Dendritic cell treated with granulocyte-macrophage colony-stimulating factor and Interleukin-4, amounts not matched to agents 40 ng/mL and 50 ng/mL, for 4 days (primary cell): ENCODE measurements at regions not wholly inside any gene's neighbourhood (a gene's known extent, or its start where the extent isn't known, plus 50 kb on each side); places are given as distances from the start of the nearest gene placed in this dataset.

Source experiments
- H3K27ac Mint-ChIP-seq: one replicate; pipeline ENCODE4 v1.8.0; 2022; ENCODE audit warnings: mild to moderate bottlenecking, mixed read lengths
- H3K27me3 Mint-ChIP-seq: one replicate; pipeline ENCODE4 v1.8.0; 2022; ENCODE audit warnings: mild to moderate bottlenecking, mixed read lengths
- H3K36me3 Mint-ChIP-seq: one replicate; pipeline ENCODE4 v1.8.0; 2022; ENCODE audit warnings: low read depth, mixed read lengths
- H3K4me1 Mint-ChIP-seq: one replicate; pipeline ENCODE4 v1.8.0; 2022; ENCODE audit warnings: low read depth, mixed read lengths
- H3K4me3 Mint-ChIP-seq: one replicate; pipeline ENCODE4 v1.8.0; 2022; ENCODE audit warnings: mild to moderate bottlenecking, moderate library complexity, mixed read lengths
- H3K9me3 Mint-ChIP-seq: one replicate; pipeline ENCODE4 v1.8.0; 2022; ENCODE audit warnings: mixed read lengths
- intact Hi-C: fragments of 100-400 bp; cut with micrococcal nuclease; formaldehyde crosslinking; loops from one replicate; pipeline ENCODE4 v1.15.0; 2022

DNA sequence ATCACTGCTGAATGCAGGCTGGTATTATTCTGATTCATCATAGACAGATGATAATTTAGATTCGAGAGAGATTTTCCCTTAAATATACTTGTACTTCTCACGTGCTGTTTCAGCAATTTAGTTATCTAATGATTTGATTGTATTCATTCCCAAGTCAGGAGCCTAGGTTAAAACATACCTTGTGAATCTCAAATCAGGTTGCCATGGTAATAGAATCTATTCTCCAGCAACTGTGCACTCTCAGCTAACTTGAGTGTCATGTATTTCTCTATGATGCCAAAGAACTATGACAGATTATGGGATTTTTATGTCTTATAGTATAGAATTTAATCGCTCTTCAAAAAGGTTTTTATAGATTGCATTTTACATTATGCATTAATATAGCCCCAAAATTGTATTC is 315.3 kb downstream of the GABRG2 start:
- H3K4me1 Mint-ChIP-seq, result no peaks in the 10 kb centered on the region
- H3K9me3 Mint-ChIP-seq, result peaks cover 11% of the 10 kb centered on the region
- intact Hi-C loops, result no loop called here
- no peak overlapping the region for H3K27ac Mint-ChIP-seq
- H3K27me3 Mint-ChIP-seq, result no peaks in the 10 kb centered on the region
- no peaks in the 10 kb centered on the region for H3K36me3 Mint-ChIP-seq
- no peak overlapping the region for H3K4me3 Mint-ChIP-seq

DNA sequence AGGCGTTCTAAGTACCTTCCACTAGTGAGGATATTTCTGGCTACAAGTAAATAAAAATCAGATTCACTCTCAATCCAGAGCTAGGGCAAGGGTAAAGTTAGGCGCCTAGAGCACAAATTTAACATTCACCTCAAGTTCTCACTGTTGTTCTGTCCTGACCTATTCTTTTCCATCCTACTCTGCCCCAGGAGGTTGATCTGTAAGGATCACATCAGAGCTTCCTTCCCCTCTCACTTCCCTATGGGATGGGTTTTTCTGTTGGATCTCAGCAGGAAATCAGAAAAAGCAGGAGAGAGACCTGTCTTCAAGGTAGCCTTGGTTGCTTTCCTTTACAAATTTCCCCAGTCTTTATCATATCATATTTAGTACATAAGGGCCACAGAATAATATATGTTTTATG is 316.7 kb downstream of the GABRG2 start:
- Mint-ChIP-seq H3K27ac (no peak overlapping the region), H3K4me3 (no peak overlapping the region), H3K36me3 (no peaks in the 10 kb centered on the region), H3K4me1 (no peaks in the 10 kb centered on the region), H3K27me3 (no peaks in the 10 kb centered on the region), H3K9me3 (peaks cover 13% of the 10 kb centered on the region)
- intact Hi-C loops, result no loop called here

- no peaks in the 10 kb centered on the region for H3K27me3 Mint-ChIP-seq
- no peaks in the 10 kb centered on the region for H3K4me1 Mint-ChIP-seq
Measured at GRCh38 chr5:162391833-162392232, 324.3 kb downstream of the GABRG2 start.

DNA sequence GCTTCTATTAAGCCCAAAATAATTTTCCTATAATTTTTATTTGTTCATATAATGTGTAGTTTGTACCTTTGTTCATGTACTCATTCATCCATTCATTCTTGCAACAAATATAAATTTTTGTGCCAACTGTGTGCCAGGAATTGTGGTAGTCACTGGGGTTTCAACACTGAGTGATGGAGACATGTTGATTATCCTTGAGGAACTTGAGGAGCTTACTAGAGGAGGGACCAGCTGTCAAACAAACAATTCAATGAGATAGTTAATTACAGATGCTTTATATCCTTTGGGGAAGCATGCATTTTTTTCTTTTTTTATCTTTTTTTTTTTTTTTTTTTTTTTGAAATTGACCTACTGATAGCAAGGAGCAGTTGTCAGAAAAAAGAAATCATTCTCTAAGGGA is 324.8 kb downstream of the GABRG2 start:
- intact Hi-C loops, result no loop called here
- Mint-ChIP-seq H3K27ac (no peak overlapping the region), H3K27me3 (no peaks in the 10 kb centered on the region), H3K36me3 (no peaks in the 10 kb centered on the region), H3K4me1 (no peaks in the 10 kb centered on the region), H3K9me3 (peaks cover 35% of the 10 kb centered on the region), H3K4me3 (no peak overlapping the region)

More at GRCh38 chr5:162391833-162392232, 324.3 kb downstream of the GABRG2 start:
- Mint-ChIP-seq H3K36me3 (no peaks in the 10 kb centered on the region), H3K27ac (no peak overlapping the region), H3K4me3 (no peak overlapping the region), H3K9me3 (peaks cover 39% of the 10 kb centered on the region)
- intact Hi-C loops, result no loop called here

GRCh38 chr5:162393534-162393933 is 326.0 kb downstream of the GABRG2 start:
- Mint-ChIP-seq H3K27me3 (no peaks in the 10 kb centered on the region), H3K9me3 (peaks cover 35% of the 10 kb centered on the region)

GRCh38 chr5:162407614-162408013 is 340.0 kb downstream of the GABRG2 start:
- Mint-ChIP-seq H3K4me1 (no peaks in the 10 kb centered on the region), H3K9me3 (peaks cover 8% of the 10 kb centered on the region), H3K27me3 (no peaks in the 10 kb centered on the region), H3K36me3 (no peaks in the 10 kb centered on the region), H3K4me3 (no peak overlapping the region), H3K27ac (no peak overlapping the region)
- intact Hi-C loops, result no loop called here

More at GRCh38 chr5:162393534-162393933, 326.0 kb downstream of the GABRG2 start:
- H3K4me3 Mint-ChIP-seq, result no peak overlapping the region
- H3K4me1 Mint-ChIP-seq, result no peaks in the 10 kb centered on the region
- intact Hi-C loops, result no loop called here
- no peak overlapping the region for H3K27ac Mint-ChIP-seq
- no peaks in the 10 kb centered on the region for H3K36me3 Mint-ChIP-seq

GRCh38 chr5:162410365-162410764 is 342.8 kb downstream of the GABRG2 start:
- Mint-ChIP-seq H3K4me3 (no peak overlapping the region), H3K4me1 (no peaks in the 10 kb centered on the region), H3K36me3 (no peaks in the 10 kb centered on the region), H3K27me3 (no peaks in the 10 kb centered on the region), H3K9me3 (peaks cover 8% of the 10 kb centered on the region), H3K27ac (no peak overlapping the region)
- intact Hi-C loops, result no loop called here

DNA sequence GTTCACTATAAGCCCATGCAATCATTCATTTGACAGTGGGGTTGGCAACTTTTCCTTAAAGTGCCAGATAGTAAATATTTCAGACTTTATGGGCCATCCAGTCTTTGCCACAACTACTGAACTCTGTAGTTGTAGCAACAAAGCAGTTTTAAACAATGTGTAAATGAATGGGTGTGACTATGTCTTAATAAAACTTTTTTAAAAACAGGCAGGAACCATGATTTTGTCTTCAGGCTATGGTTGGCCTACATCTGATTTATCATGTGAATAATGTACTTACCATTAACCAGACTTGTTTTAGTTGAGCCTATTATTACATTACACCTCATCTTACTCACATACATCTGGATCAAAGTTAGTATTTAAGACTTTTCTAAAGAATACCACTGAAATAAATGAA is 361.6 kb downstream of the GABRG2 start:
- H3K27ac Mint-ChIP-seq, result no peak overlapping the region
- intact Hi-C loops, result no loop called here
- H3K36me3 Mint-ChIP-seq, result no peaks in the 10 kb centered on the region
- H3K4me3 Mint-ChIP-seq, result no peak overlapping the region
- H3K4me1 Mint-ChIP-seq, result no peaks in the 10 kb centered on the region
- H3K9me3 Mint-ChIP-seq, result no peaks in the 10 kb centered on the region
- H3K27me3 Mint-ChIP-seq, result no peaks in the 10 kb centered on the region

DNA sequence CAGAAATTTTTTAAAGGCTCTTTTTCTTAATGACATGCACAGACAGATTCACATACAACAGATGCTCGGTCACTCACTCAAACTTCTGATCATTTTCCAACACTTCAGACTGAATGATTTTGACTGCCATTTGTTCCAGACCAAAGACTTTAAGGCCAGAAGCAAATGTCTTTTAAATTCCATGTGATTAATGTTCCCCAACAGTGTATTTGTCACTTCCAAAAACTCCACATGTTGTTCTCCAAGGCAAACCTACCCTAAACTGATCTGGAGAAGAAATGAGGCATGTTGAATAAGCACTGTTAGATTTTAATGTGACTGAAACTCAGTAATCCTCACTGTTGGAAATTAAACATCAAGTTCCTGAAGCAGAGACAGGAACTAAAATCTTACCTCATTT is 366.7 kb downstream of the GABRG2 start:
- Mint-ChIP-seq H3K36me3 (no peaks in the 10 kb centered on the region), H3K4me3 (no peak overlapping the region), H3K27ac (no peak overlapping the region), H3K4me1 (no peaks in the 10 kb centered on the region), H3K9me3 (peaks cover 20% of the 10 kb centered on the region), H3K27me3 (no peaks in the 10 kb centered on the region)
- intact Hi-C loops, result no loop called here

- Mint-ChIP-seq H3K27me3 (no peaks in the 10 kb centered on the region), H3K4me1 (no peaks in the 10 kb centered on the region), H3K9me3 (peaks cover 26% of the 10 kb centered on the region), H3K27ac (no peak overlapping the region), H3K4me3 (no peak overlapping the region), H3K36me3 (no peaks in the 10 kb centered on the region)
- intact Hi-C loops, result no loop called here
Measured at GRCh38 chr5:162436055-162436454, 368.5 kb downstream of the GABRG2 start.

DNA sequence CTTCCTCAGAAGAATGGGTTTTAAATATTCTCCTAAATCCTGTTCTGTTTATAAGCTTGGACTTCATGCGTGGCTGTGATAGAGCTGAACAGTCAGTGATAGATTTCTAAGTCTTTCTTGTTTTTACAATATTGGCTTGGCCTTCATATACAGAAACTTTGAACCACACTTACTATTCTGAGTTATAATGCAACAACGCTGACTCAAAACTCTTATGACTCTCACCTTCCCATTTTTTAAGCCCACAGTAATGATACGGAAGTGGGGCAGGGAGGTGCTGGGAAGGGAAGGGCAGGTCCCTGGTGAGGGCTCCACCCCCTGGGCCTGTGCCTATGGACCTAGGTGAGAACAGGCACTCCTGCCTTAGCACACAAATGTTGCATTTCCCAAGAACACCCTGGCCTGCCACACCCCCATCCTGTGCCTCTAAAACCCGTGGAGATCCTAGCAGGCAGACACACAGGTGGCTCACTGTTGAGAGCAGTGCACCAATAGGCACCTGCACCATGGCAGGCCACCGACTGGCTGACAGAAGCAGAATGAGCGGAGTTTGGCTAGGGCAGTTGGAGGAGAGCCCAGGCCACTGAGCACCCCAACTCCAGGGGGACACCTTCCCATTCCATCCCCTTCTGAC is 376.7 kb downstream of the GABRG2 start:
- Mint-ChIP-seq H3K27me3 (no peaks in the 10 kb centered on the region), H3K4me3 (no peak overlapping the region), H3K9me3 (peaks cover 7% of the 10 kb centered on the region), H3K27ac (no peak overlapping the region), H3K36me3 (no peaks in the 10 kb centered on the region), H3K4me1 (no peaks in the 10 kb centered on the region)
- intact Hi-C loops, result no loop called here

GRCh38 chr5:162456086-162456485 is 388.5 kb downstream of the GABRG2 start:
- Mint-ChIP-seq H3K9me3 (peaks cover 42% of the 10 kb centered on the region), H3K36me3 (no peaks in the 10 kb centered on the region), H3K27me3 (no peaks in the 10 kb centered on the region), H3K4me3 (no peak overlapping the region), H3K27ac (no peak overlapping the region), H3K4me1 (no peaks in the 10 kb centered on the region)
- intact Hi-C loops, result no loop called here

DNA sequence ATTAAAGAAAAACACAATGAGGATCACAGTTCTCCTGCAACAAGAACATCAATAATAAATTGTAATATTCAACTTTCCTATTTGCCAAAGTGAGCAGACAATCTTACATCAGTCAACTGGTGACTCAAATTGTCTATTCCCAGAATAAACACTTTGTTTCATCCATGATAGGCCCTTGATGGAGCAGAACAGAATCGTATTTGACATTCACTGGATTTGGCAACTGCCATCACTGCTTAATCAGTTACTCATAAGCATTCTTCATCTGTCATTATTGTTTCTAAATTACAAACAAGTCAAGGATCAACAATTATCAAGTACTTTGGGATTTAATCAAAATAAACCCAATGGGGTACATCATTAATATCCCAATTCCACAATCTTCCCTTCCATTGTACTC is 398.4 kb downstream of the GABRG2 start:
- Mint-ChIP-seq H3K9me3 (peaks cover 29% of the 10 kb centered on the region), H3K36me3 (no peaks in the 10 kb centered on the region), H3K4me3 (no peak overlapping the region), H3K27ac (no peak overlapping the region), H3K4me1 (no peaks in the 10 kb centered on the region), H3K27me3 (no peaks in the 10 kb centered on the region)
- intact Hi-C loops, result no loop called here

DNA sequence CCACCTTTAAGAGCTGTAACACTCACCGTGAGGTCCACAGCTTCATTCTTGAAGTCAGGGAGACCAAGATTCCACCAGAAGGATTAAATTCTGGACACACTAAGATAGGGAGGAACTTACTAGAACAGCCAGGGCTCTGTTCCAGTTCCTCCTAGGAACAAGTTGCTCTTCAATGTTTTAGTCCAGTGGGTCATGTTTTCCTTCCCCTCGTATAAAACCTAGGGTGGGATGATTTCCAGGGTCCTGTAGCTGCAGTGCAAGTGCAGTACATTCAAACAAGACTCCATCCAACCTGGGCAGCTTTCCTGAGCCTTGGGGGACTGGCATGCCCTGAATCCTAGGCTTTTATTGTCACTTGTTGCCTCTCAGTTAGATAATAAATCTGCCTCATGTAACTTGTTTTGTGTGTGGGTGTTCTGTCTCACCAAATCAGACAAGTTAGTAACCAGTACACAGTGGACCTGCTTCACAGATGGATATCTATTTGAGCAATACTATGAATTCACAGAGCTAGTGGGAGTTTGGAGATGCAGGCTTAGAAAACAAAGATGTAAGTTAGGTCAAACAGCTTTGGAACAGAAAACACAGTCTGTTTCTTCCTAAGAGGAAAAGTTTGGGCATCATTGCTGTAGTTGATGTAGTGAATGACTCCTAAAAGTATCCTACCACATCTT is 405.6 kb downstream of the GABRG2 start:
- intact Hi-C loops, result no loop called here
- Mint-ChIP-seq H3K9me3 (peaks cover 8% of the 10 kb centered on the region), H3K4me3 (no peak overlapping the region), H3K27ac (no peak overlapping the region), H3K27me3 (no peaks in the 10 kb centered on the region), H3K4me1 (no peaks in the 10 kb centered on the region), H3K36me3 (no peaks in the 10 kb centered on the region)

DNA sequence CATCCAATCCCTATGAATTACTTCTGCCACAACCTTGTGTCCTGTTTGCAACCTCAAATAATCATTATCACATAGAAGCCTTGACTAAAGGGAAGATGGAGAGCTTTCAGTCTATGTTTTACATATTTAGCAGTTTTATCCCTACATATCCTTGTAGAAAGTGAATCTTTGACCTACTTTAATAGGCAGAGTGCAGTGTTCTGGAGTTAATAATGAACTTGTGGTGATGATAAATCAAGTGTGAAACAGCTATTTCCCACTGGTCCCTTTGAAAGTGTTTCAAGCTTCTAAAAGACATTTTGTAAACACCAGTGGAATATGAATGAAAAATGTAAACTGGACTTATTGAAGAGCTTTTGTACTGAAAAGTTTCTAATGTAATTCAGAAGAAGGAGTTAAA is 406.7 kb downstream of the GABRG2 start:
- Mint-ChIP-seq H3K36me3 (no peaks in the 10 kb centered on the region), H3K27ac (no peak overlapping the region), H3K27me3 (no peaks in the 10 kb centered on the region), H3K9me3 (no peaks in the 10 kb centered on the region), H3K4me1 (no peaks in the 10 kb centered on the region), H3K4me3 (no peak overlapping the region)
- intact Hi-C loops, result no loop called here
